Karpas-422 (cell line): ENCODE measurements at regions not wholly inside any gene's neighbourhood (a gene's known extent, or its start where the extent isn't known, plus 50 kb on each side); places are given as distances from the start of the nearest gene placed in this dataset.

ENCODE experiments used
- DNase-seq: peaks from one replicate; pipeline ENCODE4 v3.0.0-alpha.2; 2015
- H2AFZ ChIP-seq: fragments of 200-600 bp; sonication (generic); 2 replicates; pipeline ENCODE4 v1.6.1; 2014; ENCODE audit warnings: antibody characterized with exemption, low read length, mixed read lengths
- H3K27ac ChIP-seq: fragments of 200-600 bp; sonication (generic); 2 replicates; pipeline ENCODE4 v1.5.1; 2014; ENCODE audit warnings: mild to moderate bottlenecking, low read length, moderate library complexity
- H3K27me3 ChIP-seq: fragments of 200-600 bp; sonication (generic); 2 replicates; pipeline ENCODE4 v1.6.1; 2014; ENCODE audit warnings: low read length, mixed read lengths
- H3K36me3 ChIP-seq: fragments of 200-600 bp; sonication (generic); 2 replicates; pipeline ENCODE4 v1.6.1; 2014; ENCODE audit warnings: low read length, mixed read lengths; ENCODE audit not compliant: insufficient read depth
- H3K4me1 ChIP-seq: fragments of 200-600 bp; sonication (generic); 2 replicates; pipeline ENCODE4 v1.6.1; 2014; ENCODE audit warnings: mild to moderate bottlenecking, low read length, mixed read lengths
- H3K4me2 ChIP-seq: fragments of 200-600 bp; sonication (generic); 2 replicates; pipeline ENCODE4 v1.6.1; 2014; ENCODE audit warnings: low read length, low read depth, mild to moderate bottlenecking; ENCODE audit not compliant: poor library complexity, severe bottlenecking
- H3K4me3 ChIP-seq: fragments of 200-600 bp; sonication (generic); 2 replicates; pipeline ENCODE4 v1.5.1; 2014; ENCODE audit warnings: mild to moderate bottlenecking, antibody characterized with exemption, low read length, mixed read lengths
- H3K79me2 ChIP-seq: fragments of 200-600 bp; sonication (generic); 2 replicates; pipeline ENCODE4 v1.6.1; 2014; ENCODE audit warnings: mild to moderate bottlenecking, low read length, mixed read lengths
- H3K9ac ChIP-seq: fragments of 200-600 bp; sonication (generic); 2 replicates; pipeline ENCODE4 v1.6.0; 2014; ENCODE audit warnings: low read length
- H3K9me2 ChIP-seq: fragments of 200-600 bp; sonication (generic), shearing (Covaris generic); replicated peaks from 2 replicates; pipeline ENCODE4 v1.6.0; 2014; ENCODE audit warnings: mild to moderate bottlenecking, low read length, moderate library complexity; ENCODE audit not compliant: insufficient read depth
- H3K9me3 ChIP-seq: fragments of 300-700, 200-600 bp; sonication (generic); 2 replicates; pipeline ENCODE4 v1.6.1; 2014; ENCODE audit warnings: low read length, mixed read lengths
- H4K20me1 ChIP-seq: fragments of 200-600 bp; sonication (generic); 2 replicates; pipeline ENCODE4 v1.6.1; 2014; ENCODE audit warnings: mild to moderate bottlenecking, antibody characterized with exemption, low read length, low read depth; ENCODE audit not compliant: insufficient read depth

DNA sequence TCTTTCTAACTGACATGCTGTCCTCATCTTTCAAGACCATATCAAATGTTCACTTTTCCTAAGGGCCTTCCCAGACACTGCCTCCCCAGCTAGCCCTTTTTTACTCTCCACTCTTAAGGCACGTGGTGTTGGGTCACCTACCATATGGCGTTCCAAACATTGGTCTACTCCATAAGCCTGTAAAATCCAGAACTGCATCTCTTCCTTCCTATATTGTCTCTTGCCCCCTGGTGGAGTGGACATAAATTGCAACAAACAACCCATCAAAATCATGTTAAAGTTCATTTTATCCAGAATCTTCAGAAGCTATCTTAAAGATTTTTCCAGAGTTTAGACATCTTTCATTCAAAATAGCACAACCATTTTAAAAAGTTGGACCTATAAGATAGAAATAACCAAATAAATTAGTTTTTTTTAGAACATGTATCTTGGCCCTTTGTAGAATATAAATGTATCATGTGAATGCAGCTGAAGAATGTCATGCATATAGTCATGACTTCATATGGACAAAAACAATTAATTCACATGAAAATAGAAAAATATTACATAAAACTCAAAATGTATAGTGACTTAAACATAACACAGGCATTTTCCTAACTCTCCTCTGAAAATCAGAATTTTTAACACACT is 180.6 kb upstream of the CHRM2 start:
- peak; percentile 82 for DNase-seq
- Histone ChIP-seq H4K20me1 (no peaks in the 10 kb centered on the region), H3K27me3 (no peaks in the 10 kb centered on the region; the same call in 1 of the 2 replicates), H3K9me3 (no peaks in the 10 kb centered on the region), H3K36me3 (no peaks in the 10 kb centered on the region), H3K79me2 (no peaks in the 10 kb centered on the region), H3K4me2 (no peak overlapping the region), H3K4me1 (peaks cover 7% of the 10 kb centered on the region), H3K9me2 (no peaks in the 10 kb centered on the region), H3K27ac (no peak overlapping the region), H3K4me3 (no peak overlapping the region), H2AFZ (no peak overlapping the region), H3K9ac (no peak overlapping the region)

DNA sequence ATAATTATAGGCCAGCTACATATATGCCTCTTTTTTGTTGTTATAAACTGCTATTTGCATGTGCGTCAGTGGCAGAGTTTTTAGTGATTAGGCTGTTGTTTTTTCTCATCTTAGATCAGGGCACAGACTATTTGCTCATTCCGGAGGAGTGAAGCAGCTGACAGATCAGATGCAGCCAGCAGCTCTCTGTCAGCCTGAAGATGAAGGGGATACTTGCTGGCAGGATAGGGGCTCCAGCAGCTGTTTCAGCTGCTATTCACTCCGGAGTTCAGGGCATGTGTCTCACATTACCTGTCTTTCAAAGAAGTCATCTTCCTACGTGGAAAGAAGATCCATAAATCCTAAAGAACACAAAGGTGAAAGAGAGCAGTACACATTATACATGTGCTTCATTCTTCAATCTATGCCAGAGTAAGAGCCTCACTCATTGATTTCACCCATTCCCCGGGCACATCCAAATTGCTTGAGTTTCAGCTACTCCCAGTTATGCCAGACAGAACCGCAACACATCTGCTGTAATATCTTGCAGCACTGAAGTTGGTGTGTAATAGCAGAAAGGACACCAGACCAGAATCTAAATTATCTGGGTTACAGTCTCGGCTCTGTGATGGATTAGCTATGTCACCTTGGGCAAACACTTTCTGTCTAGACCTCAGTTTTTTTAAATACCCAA is 182.8 kb upstream of the CHRM2 start:
- DNase-seq: no peak
- Histone ChIP-seq H3K36me3 (no peaks in the 10 kb centered on the region), H2AFZ (peak overlapping the region; percentile 79), H4K20me1 (no peaks in the 10 kb centered on the region), H3K27ac (no peak overlapping the region), H3K79me2 (no peaks in the 10 kb centered on the region), H3K4me1 (peaks cover 7% of the 10 kb centered on the region), H3K9me3 (no peaks in the 10 kb centered on the region), H3K9me2 (no peaks in the 10 kb centered on the region), H3K9ac (no peak overlapping the region), H3K4me3 (no peak overlapping the region), H3K27me3 (no peaks in the 10 kb centered on the region), H3K4me2 (no peak overlapping the region)

DNA sequence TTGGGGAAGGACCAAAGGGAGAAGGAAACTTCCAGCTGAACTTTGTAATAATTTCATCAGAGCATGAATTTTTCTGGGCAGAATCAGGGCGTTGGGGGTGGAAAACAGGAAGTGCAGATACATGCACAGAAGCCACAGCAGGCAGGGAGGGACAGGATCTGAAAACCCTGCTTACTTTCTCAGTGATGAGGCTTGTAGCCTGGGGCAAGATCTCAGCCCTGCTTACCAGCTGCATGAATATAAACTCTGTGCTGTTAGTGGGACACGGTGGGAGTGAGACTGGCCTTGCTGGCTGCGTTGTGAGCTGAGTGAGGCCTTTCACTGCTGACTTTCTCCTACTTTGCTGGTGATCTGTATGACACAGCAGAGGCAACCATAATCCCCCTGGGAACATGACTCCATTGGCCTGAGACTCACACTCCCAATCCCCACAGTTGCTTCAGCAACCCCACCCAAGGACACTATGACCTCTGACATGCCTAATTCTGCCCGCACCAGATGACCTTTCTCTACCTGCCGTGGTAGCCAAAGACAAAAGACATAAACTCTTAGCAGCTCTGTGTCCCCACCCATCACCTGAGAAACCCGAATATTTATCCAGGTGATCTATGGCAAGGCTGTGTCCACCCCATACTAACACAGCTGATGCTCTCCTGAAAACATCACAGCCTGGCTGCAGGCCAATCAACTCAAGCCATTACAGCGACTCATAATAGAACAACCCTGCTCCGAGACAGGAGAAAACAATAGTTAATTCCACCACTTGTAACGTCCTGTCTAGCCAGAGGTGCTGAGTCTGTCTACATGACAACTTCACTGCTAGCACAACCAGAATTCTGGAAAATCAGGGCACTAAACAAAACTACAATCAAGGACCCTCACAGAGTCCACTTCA is 190.7 kb upstream of the CHRM2 start:
- H3K79me2 ChIP-seq: no peaks in the 10 kb centered on the region
- no peak overlapping the region for H3K4me2 ChIP-seq
- no peak overlapping the region for H3K27ac ChIP-seq
- peaks cover 8% of the 10 kb centered on the region for H3K9me3 ChIP-seq
- peak overlapping the region; percentile 24; the same call in 1 of the 2 replicates for H3K9ac ChIP-seq
- H2AFZ ChIP-seq: peak overlapping the region; percentile 89
- H3K36me3 ChIP-seq: peaks cover under 1% of the 10 kb centered on the region; the same call in 1 of the 2 replicates
- H3K4me3 ChIP-seq: no peak overlapping the region
- H3K4me1 ChIP-seq: peaks cover 11% of the 10 kb centered on the region
- peak; percentile 55 for DNase-seq
- H3K27me3 ChIP-seq: no peaks in the 10 kb centered on the region
- H3K9me2 ChIP-seq: no peaks in the 10 kb centered on the region
- H4K20me1 ChIP-seq: no peaks in the 10 kb centered on the region

DNA sequence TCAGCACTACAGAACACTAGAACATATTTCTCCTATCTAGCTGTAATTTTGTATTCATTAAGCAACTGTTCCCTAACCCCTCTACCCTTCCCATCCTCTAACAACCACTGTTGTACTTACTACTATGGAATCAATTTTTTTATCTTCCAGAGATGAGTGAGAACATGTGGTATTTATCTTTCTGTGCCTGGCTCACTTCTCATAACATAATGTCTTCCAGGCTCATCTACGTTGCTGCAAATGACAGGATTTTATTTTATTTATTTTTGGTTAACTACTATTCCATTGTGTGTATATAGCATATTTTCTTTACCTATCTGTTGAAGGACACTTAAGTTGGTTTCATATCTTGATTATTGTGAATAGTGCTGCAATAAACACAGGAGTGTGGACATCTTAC is 200.9 kb upstream of the CHRM2 start:
- H2AFZ ChIP-seq: no peak overlapping the region
- DNase-seq: no peak
- H3K27ac ChIP-seq: no peak overlapping the region
- H3K4me3 ChIP-seq: no peak overlapping the region
- H3K9ac ChIP-seq: no peak overlapping the region
- H3K9me3 ChIP-seq: peaks cover 9% of the 10 kb centered on the region
- H3K9me2 ChIP-seq: no peaks in the 10 kb centered on the region
- H4K20me1 ChIP-seq: no peaks in the 10 kb centered on the region
- H3K4me2 ChIP-seq: no peak overlapping the region
- peaks cover under 1% of the 10 kb centered on the region; the same call in 1 of the 2 replicates for H3K36me3 ChIP-seq
- H3K27me3 ChIP-seq: no peaks in the 10 kb centered on the region
- no peaks in the 10 kb centered on the region for H3K79me2 ChIP-seq
- H3K4me1 ChIP-seq: no peaks in the 10 kb centered on the region

DNA sequence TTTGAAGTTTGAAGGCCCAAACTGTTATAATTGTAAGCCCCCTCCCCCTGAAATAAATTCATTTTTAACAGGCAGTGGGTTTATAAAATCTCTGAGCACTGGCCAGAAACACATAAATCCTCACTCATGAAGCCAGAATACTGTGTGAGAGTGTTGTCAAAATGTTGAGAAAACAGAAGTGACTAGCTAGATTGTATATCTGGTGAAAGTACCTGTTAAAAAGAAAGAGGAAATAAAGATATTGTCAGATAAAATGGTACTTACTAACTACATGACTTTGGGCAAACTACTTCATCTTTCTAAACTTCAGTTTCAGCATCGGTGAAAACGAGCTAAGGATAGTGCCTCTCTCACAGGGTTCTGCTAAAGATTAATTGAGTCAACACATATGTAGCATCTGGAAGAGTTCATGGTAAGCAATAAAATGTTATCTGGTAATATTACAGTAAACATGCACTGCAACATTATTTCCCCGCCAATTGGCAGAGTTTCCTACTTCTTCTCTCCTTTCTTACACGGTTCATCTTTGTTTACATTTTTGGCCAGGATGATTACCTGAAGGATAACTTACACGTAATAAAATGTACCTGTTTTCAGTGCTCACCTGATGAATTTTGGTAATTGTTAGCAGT is 202.5 kb upstream of the CHRM2 start:
- H3K36me3 ChIP-seq: no peaks in the 10 kb centered on the region
- H3K79me2 ChIP-seq: no peaks in the 10 kb centered on the region
- no peak overlapping the region for H3K27ac ChIP-seq
- DNase-seq: no peak
- no peaks in the 10 kb centered on the region for H3K9me2 ChIP-seq
- no peak overlapping the region for H3K4me2 ChIP-seq
- H3K9me3 ChIP-seq: no peaks in the 10 kb centered on the region
- H3K9ac ChIP-seq: no peak overlapping the region
- H3K27me3 ChIP-seq: no peaks in the 10 kb centered on the region
- H3K4me1 ChIP-seq: no peaks in the 10 kb centered on the region
- H2AFZ ChIP-seq: no peak overlapping the region
- H4K20me1 ChIP-seq: no peaks in the 10 kb centered on the region
- H3K4me3 ChIP-seq: no peak overlapping the region

DNA sequence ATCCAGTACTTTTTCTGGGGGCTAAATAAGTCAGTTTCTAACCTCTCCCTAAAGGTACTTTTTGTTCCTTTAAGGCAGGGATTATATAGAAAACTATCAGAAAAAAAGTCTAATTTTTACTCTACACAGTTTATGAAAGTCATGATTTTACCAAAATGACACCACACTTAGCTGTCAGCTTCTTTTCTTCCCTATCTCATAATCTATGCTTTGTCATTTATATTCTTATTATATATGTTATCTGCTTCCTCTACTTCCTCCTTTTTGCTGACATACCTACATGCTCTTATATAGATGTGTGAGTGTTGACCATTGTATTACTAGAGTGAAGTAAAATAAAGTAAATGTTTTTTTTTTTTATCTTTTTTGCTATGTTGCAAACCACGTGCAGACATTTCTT is 203.9 kb upstream of the CHRM2 start:
- H3K9ac ChIP-seq: no peak overlapping the region
- H3K9me2 ChIP-seq: no peaks in the 10 kb centered on the region
- H4K20me1 ChIP-seq: no peaks in the 10 kb centered on the region
- no peak overlapping the region for H3K4me2 ChIP-seq
- H2AFZ ChIP-seq: no peak overlapping the region
- no peak overlapping the region for H3K4me3 ChIP-seq
- no peaks in the 10 kb centered on the region for H3K36me3 ChIP-seq
- no peaks in the 10 kb centered on the region for H3K27me3 ChIP-seq
- no peaks in the 10 kb centered on the region for H3K9me3 ChIP-seq
- H3K4me1 ChIP-seq: no peaks in the 10 kb centered on the region
- DNase-seq: no peak
- no peak overlapping the region for H3K27ac ChIP-seq
- H3K79me2 ChIP-seq: no peaks in the 10 kb centered on the region

DNA sequence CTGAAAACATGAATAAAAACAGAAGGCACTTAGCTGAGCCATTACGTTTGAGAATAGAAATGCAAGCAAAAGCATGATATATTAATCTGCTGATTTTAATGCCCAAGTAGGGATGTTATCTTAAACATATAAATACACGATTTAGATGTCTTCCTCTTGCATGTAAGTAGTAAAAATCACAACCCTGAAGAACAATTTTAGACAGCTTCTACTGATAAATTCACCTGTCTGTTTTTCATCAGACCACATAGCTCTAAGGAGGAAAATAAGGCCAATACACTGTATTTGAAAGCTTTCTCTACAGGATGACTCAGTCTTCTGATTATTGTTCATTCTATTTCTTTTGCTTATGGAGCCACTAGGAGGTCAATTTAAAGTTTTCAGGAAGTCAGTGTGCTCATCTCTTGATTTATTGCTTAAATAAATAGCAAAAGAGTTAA is 210.9 kb upstream of the CHRM2 start:
- Histone ChIP-seq H3K4me1 (peaks cover 27% of the 10 kb centered on the region), H3K36me3 (no peaks in the 10 kb centered on the region), H4K20me1 (no peaks in the 10 kb centered on the region), H3K4me3 (no peak overlapping the region), H3K27ac (no peak overlapping the region), H3K9me2 (no peaks in the 10 kb centered on the region), H3K4me2 (no peak overlapping the region), H3K9me3 (no peaks in the 10 kb centered on the region), H3K27me3 (no peaks in the 10 kb centered on the region), H3K9ac (no peak overlapping the region), H2AFZ (peak overlapping the region; percentile 76; the same call in 1 of the 2 replicates), H3K79me2 (no peaks in the 10 kb centered on the region)
- DNase-seq: no peak
